MCF 10A (cell line): ENCODE measurements at regions not wholly inside any gene's neighbourhood (a gene's known extent, or its start where the extent isn't known, plus 50 kb on each side); places are given as distances from the start of the nearest gene placed in this dataset.

Experiments used
- BruUV-seq: library from RNA; stranded (reverse); fragments of 400-500 nt; replicated peaks from 2 replicates; lab custom pipeline; 2021; lab: Mats Ljungman, UMichigan
- CTCF ChIA-PET: fragments of 300-600 bp; sonication (Branson Sonifier 250); formaldehyde crosslinking; extraction: SDS; loops from one replicate; lab custom pipeline; 2021; ENCODE audit warnings: antibody characterized with exemption, inconsistent platforms; lab: Yijun Ruan, JAX
- POLR2A ChIA-PET: fragments of 300-600, 350-650 bp; sonication (Branson Sonifier 250); formaldehyde crosslinking; extraction: SDS; loops from one replicate; lab custom pipeline; 2020; ENCODE audit warnings: antibody characterized with exemption, inconsistent platforms; lab: Yijun Ruan, JAX
- DNase-seq: peaks from one replicate; pipeline ENCODE4 v3.0.0-alpha.2; 2018; ENCODE audit not compliant: unreplicated experiment
- H3K27ac Mint-ChIP-seq: one replicate; pipeline ENCODE4 v1.8.0; 2022; ENCODE audit warnings: mild to moderate bottlenecking, low read depth, mixed read lengths; ENCODE audit not compliant: unreplicated experiment
- H3K27me3 Mint-ChIP-seq: one replicate; pipeline ENCODE4 v1.8.0; 2022; ENCODE audit warnings: mixed read lengths; ENCODE audit not compliant: insufficient read depth, unreplicated experiment
- H3K36me3 Mint-ChIP-seq: one replicate; pipeline ENCODE4 v1.8.0; 2022; ENCODE audit warnings: mild to moderate bottlenecking, moderate library complexity, mixed read lengths; ENCODE audit not compliant: insufficient read depth, unreplicated experiment
- H3K4me1 Mint-ChIP-seq: one replicate; pipeline ENCODE4 v1.8.0; 2022; ENCODE audit warnings: mixed read lengths; ENCODE audit not compliant: insufficient read depth, unreplicated experiment
- H3K4me3 Mint-ChIP-seq: one replicate; pipeline ENCODE4 v1.8.0; 2022; ENCODE audit warnings: mild to moderate bottlenecking, moderate library complexity, mixed read lengths; ENCODE audit not compliant: unreplicated experiment
- H3K9me3 Mint-ChIP-seq: one replicate; pipeline ENCODE4 v1.8.0; 2022; ENCODE audit warnings: mixed read lengths; ENCODE audit not compliant: unreplicated experiment
- intact Hi-C: fragments of 100-400 bp; cut with micrococcal nuclease; formaldehyde crosslinking; loops from 2 replicates; pipeline ENCODE4 v1.14.1; 2022
- TF ChIP-seq, protein P1 (sequence below): fragments of 200-600 bp; IDR thresholded peaks from one replicate; pipeline ENCODE4 v1.8.0; 2022; ENCODE audit warnings: antibody characterized with exemption, mild to moderate bottlenecking; ENCODE audit not compliant: unreplicated experiment

DNA sequence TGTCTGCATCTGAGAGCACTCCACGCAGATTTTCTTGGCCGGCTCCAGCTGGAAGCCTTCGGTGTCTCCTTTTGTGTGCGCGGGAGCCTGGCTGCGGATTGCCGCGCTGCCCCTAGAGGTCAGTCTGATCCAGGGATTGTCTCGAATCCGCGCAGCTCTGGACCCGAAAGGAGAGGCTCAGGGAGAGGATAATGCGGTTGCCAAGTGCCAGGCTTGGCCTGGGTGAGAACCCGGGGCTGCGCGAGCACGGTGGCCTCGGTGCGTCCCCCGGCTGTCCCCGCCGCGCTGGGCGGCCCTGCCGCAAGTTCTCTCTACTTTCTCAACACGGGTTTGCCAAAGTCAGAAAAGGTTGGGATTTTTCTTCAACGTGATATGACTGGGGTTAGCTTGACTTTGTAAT is 140.9 kb downstream of the ADCYAP1R1 start:
- peak; percentile 64 for DNase-seq
- BruUV-seq = no TSS peak
- peaks cover 22% of the 10 kb centered on the region for H3K27me3 Mint-ChIP-seq
- CTCF ChIA-PET = interaction anchor here (0.6 to 4.8 kb wide), 54 partner anchors 8 to 1502 kb away, joined by 3 to 44 read pairs (median 3); no protein-coding TSS in a partner anchor
- no peaks in the 10 kb centered on the region for H3K9me3 Mint-ChIP-seq
- POLR2A ChIA-PET = no interaction called here
- H3K4me1 Mint-ChIP-seq = no peaks in the 10 kb centered on the region
- H3K27ac Mint-ChIP-seq = no peak overlapping the region
- H3K4me3 Mint-ChIP-seq = no peak overlapping the region
- TF ChIP-seq, protein P1, sequence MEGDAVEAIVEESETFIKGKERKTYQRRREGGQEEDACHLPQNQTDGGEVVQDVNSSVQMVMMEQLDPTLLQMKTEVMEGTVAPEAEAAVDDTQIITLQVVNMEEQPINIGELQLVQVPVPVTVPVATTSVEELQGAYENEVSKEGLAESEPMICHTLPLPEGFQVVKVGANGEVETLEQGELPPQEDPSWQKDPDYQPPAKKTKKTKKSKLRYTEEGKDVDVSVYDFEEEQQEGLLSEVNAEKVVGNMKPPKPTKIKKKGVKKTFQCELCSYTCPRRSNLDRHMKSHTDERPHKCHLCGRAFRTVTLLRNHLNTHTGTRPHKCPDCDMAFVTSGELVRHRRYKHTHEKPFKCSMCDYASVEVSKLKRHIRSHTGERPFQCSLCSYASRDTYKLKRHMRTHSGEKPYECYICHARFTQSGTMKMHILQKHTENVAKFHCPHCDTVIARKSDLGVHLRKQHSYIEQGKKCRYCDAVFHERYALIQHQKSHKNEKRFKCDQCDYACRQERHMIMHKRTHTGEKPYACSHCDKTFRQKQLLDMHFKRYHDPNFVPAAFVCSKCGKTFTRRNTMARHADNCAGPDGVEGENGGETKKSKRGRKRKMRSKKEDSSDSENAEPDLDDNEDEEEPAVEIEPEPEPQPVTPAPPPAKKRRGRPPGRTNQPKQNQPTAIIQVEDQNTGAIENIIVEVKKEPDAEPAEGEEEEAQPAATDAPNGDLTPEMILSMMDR = peak; percentile 67
- intact Hi-C loops = loop anchor here (1.0 to 5.0 kb wide), 5 partner anchors 180 to 543 kb away; no protein-coding TSS in a partner anchor
- no peaks in the 10 kb centered on the region for H3K36me3 Mint-ChIP-seq

DNA sequence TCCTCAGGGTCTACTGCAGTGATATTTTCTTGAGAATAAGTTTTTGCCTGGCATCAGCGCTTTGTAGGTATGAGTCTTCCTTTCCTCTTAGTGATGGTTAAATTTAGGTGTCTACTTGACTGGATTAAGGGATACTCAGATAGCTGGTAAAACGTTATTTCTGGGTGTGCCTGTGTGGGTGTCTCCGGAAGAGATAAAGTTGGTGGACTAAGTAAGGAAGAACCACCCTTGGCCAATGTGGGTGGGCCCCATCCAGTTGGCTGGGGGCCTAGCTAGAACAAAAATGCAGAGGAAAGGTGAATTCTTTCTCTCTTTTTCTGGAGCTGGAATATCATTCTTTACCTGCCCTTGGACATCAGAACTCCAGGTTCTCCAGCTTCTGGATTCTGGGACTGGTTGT is 138.8 kb downstream of the ADCYAP1R1 start:
- DNase-seq = no peak
- Mint-ChIP-seq H3K27ac (no peak overlapping the region), H3K36me3 (no peaks in the 10 kb centered on the region), H3K4me1 (no peaks in the 10 kb centered on the region), H3K9me3 (no peaks in the 10 kb centered on the region), H3K4me3 (no peak overlapping the region), H3K27me3 (peaks cover 27% of the 10 kb centered on the region)
- CTCF ChIA-PET = interaction anchor here (0.5 to 4.8 kb wide), 5 partner anchors 58 to 442 kb away, joined by 3 to 44 read pairs (median 3); no protein-coding TSS in a partner anchor
- POLR2A ChIA-PET = no interaction called here
- intact Hi-C loops = loop anchor here (5.0 kb wide), 1 partner anchor 251 kb away; no protein-coding TSS in a partner anchor
- BruUV-seq = no TSS peak
- TF ChIP-seq, protein P1 = no peak

DNA sequence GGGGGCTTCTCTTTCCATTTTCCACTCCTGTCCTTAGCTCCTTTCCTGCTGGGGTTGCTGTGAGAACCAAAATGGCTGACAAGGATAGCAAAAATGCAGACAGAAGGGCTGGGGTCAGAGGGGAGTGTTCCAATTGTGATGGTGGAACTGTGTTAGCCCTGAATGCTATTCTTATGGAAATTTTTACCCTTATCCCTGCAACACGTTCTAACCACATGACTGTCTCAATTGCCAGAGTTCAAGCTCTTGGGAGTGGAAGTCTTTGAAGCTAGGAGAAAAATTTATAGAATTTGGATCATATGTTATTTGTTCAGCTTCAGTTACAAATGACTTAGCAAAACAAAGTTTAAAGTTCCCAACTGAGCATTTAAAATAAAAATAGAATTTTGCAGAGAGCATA is 134.1 kb downstream of the ADCYAP1R1 start:
- H3K4me3 Mint-ChIP-seq = no peak overlapping the region
- H3K27ac Mint-ChIP-seq = no peak overlapping the region
- ChIA-PET CTCF (interaction anchor here (0.6 to 1.7 kb wide), 5 partner anchors 188 to 558 kb away, joined by 3 to 6 read pairs (median 3); no protein-coding TSS in a partner anchor), POLR2A (interaction anchor here (1.3 kb wide), 1 partner anchor 9 kb away, joined by 3 read pairs; no protein-coding TSS in a partner anchor)
- peaks cover 4% of the 10 kb centered on the region for H3K4me1 Mint-ChIP-seq
- TF ChIP-seq, protein P1 = no peak
- peaks cover 31% of the 10 kb centered on the region for H3K27me3 Mint-ChIP-seq
- no peaks in the 10 kb centered on the region for H3K36me3 Mint-ChIP-seq
- BruUV-seq = no TSS peak
- H3K9me3 Mint-ChIP-seq = no peaks in the 10 kb centered on the region
- DNase-seq = no peak
- intact Hi-C loops = no loop called here

DNA sequence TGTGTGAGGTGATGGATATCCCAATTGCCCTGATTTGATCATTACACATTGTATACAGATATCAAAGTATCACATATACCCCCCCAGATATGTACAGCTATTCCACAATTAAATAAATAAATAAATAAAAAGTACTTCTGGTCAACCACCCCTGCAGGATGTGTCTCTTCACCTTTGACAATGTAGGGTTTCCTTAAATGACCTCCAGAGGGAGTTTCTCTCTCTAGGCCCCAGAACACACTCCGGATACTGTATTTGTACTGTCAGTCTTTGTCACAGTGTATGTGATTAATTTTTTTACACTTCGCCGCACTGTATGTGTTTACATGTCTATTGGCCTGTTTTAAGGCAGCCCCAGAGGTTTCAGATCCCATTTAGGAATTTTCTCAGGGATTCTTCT is 123.6 kb downstream of the ADCYAP1R1 start:
- intact Hi-C loops = no loop called here
- Mint-ChIP-seq H3K4me1 (no peaks in the 10 kb centered on the region), H3K27ac (no peak overlapping the region), H3K36me3 (no peaks in the 10 kb centered on the region), H3K9me3 (no peaks in the 10 kb centered on the region), H3K4me3 (no peak overlapping the region), H3K27me3 (peaks cover 63% of the 10 kb centered on the region)
- ChIA-PET POLR2A (no interaction called here), CTCF (interaction anchor here (0.5 to 1.4 kb wide), 5 partner anchors 17 to 1004 kb away, joined by 3 to 4 read pairs (median 3); no protein-coding TSS in a partner anchor)
- no TSS peak for BruUV-seq
- peak; percentile 19 for DNase-seq
- TF ChIP-seq, protein P1 = peak; percentile 14
